ENCODE measurements at regions not wholly inside any gene's neighbourhood (a gene's known extent, or its start where the extent isn't known, plus 50 kb on each side); places are given as distances from the start of the nearest gene placed in this dataset.

DNA sequence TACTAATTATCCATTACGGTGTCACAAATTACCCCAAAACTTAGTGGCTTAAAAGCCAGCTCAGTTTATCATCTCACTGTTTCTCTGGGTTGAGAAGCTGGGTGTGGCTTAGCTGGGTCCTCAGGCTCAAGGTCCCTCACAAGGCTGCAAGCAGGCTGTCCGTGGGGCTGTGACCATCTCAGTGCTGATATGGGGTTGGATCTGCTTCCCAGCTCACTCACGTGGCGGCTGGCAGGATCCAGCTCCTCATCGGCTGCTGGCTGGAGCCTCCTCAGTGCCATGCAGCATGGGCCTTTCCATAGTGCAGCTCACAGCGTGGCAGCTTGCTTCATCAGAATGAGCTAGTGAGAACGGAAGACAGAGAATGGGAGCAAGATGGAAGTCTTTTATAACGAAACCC, 128.5 kb upstream of the CPEB4 start:
- H3K36me3 ChIP-seq (ENCODE audit: control insufficient read depth, insufficient read depth, low read length), result no peaks in the 10 kb centered on the region
- no peak overlapping the region for H3K4me3 ChIP-seq (ENCODE audit: low read depth, low read length)
- FAIRE-seq (no peak), DNase-seq (ENCODE audit: low read depth) (no peak)
- TF ChIP-seq, protein P1, sequence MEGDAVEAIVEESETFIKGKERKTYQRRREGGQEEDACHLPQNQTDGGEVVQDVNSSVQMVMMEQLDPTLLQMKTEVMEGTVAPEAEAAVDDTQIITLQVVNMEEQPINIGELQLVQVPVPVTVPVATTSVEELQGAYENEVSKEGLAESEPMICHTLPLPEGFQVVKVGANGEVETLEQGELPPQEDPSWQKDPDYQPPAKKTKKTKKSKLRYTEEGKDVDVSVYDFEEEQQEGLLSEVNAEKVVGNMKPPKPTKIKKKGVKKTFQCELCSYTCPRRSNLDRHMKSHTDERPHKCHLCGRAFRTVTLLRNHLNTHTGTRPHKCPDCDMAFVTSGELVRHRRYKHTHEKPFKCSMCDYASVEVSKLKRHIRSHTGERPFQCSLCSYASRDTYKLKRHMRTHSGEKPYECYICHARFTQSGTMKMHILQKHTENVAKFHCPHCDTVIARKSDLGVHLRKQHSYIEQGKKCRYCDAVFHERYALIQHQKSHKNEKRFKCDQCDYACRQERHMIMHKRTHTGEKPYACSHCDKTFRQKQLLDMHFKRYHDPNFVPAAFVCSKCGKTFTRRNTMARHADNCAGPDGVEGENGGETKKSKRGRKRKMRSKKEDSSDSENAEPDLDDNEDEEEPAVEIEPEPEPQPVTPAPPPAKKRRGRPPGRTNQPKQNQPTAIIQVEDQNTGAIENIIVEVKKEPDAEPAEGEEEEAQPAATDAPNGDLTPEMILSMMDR (IDR thresholded peaks at IDR 0.05; ENCODE audit: insufficient read depth, low read length, severe bottlenecking), result no peak
- H3K27me3 ChIP-seq (ENCODE audit: control insufficient read depth, insufficient read depth, low read length), result no peaks in the 10 kb centered on the region

DNA sequence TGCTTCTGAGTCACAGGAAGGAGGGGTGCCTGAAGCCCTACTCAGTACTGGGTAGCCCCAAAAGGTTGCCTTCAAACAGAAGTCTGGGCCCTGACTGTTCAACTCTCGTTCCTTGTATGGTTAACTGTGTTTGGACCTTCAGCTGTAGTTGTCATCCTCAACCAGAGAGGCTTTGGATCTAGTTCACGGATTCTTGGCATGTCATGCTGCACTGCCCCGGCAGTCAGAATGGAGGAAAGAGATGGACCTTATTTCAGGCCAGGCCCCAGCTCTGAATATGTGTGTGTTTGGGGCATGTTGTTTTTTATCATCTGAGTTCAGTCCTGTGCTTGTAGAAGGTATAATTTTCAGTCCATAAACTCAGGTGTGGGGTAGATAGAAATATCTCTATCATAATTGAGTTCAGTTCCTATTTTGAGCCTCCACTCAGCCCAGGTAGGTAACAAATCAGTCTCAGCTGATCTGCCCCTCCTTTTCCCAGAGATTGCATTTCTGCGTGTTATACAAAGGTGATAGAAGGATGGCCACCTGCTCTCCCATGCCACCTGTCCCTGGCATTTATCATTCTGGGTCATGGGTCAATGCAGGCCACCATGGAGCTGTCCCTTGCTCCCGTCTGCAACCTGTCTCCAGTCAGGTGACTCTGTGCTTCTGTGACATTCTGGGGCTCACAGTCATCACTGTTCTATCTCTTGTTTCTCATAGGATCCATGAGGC, 127.5 kb upstream of the CPEB4 start:
- Histone ChIP-seq H3K36me3 (ENCODE audit: control insufficient read depth, insufficient read depth, low read length) (no peaks in the 10 kb centered on the region), H3K27me3 (ENCODE audit: control insufficient read depth, insufficient read depth, low read length) (no peaks in the 10 kb centered on the region), H3K4me3 (ENCODE audit: low read depth, low read length) (no peak overlapping the region)
- TF ChIP-seq, protein P1 (IDR thresholded peaks at IDR 0.05; ENCODE audit: insufficient read depth, low read length, severe bottlenecking), result no peak
- no peak for FAIRE-seq
- no peak for DNase-seq (ENCODE audit: low read depth)

DNA sequence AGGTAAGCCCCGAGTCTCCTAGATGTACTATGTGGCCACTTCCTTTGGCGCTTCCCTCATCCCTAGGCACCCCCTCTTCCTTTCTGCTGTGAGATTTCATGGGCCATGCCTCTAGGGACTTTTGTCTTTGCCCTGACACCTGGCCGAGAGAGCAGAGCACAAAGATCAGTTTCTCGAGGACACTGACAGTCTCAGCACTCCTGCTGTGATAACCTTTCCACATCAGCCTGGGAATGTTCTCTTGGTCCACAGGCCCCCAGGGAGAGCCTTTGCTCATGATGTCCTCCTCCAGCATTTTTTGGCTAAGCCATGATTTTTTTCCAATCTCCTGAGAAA, 127.0 kb upstream of the CPEB4 start:
- TF ChIP-seq, protein P1 (IDR thresholded peaks at IDR 0.05; ENCODE audit: insufficient read depth, low read length, severe bottlenecking), result no peak
- no peaks in the 10 kb centered on the region for H3K27me3 ChIP-seq (ENCODE audit: control insufficient read depth, insufficient read depth, low read length)
- FAIRE-seq, result no peak

DNA sequence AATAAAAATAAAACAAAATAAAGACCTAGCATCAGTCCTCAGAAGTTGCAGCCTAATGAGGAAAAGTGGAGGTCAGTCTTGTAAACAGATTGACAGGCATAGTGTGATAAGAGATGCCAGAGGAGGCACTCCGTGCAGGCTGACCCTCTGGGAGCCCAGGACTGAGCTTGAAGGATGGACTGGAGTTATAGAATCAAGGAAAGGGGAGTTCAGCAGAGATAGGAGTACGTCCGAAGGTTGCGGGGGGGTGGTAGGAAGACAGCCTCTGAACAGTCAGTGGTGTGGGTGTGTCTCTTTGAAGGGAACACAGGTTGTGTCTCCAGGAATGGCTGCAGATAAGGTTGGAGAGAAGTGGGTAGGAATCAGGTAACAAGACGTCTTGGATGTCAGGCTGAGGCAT, 126.1 kb upstream of the CPEB4 start:
- no peaks in the 10 kb centered on the region for H3K36me3 ChIP-seq (ENCODE audit: control insufficient read depth, insufficient read depth, low read length)
- DNase-seq (ENCODE audit: low read depth) (no peak), FAIRE-seq (no peak)
- TF ChIP-seq, protein P1 (IDR thresholded peaks at IDR 0.05; ENCODE audit: insufficient read depth, low read length, severe bottlenecking), result no peak
- H3K4me3 ChIP-seq (ENCODE audit: low read depth, low read length), result no peak overlapping the region
- H3K27me3 ChIP-seq (ENCODE audit: control insufficient read depth, insufficient read depth, low read length), result no peaks in the 10 kb centered on the region

More for the DNA sequence above, 127.0 kb upstream of the CPEB4 start:
- no peaks in the 10 kb centered on the region for H3K36me3 ChIP-seq (ENCODE audit: control insufficient read depth, insufficient read depth, low read length)
- no peak overlapping the region for H3K4me3 ChIP-seq (ENCODE audit: low read depth, low read length)
- DNase-seq (ENCODE audit: low read depth), result no peak

DNA sequence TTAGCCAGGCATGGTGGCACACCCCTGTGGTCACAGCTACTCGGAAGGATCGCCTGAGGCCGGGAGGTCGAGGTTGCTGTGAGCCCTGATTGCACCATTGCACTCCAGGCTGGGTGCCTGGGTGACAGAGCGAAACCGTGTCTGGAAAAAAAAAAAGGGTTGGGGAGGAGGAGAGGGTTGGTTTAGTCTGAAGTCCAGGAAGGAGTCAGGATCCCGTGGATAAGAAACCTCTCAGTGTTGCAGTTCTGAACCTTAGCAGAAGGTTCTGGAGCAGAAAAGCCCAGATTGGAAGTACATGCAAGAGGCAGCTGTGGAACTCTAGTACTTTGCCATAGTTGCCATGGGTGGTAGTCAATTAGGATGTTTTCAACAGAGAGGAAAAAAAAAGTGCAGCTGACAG, 125.2 kb upstream of the CPEB4 start:
- Histone ChIP-seq H3K36me3 (ENCODE audit: control insufficient read depth, insufficient read depth, low read length) (no peaks in the 10 kb centered on the region), H3K27me3 (ENCODE audit: control insufficient read depth, insufficient read depth, low read length) (no peaks in the 10 kb centered on the region), H3K4me3 (ENCODE audit: low read depth, low read length) (no peak overlapping the region)
- FAIRE-seq (no peak), DNase-seq (ENCODE audit: low read depth) (no peak)
- TF ChIP-seq, protein P1 (IDR thresholded peaks at IDR 0.05; ENCODE audit: insufficient read depth, low read length, severe bottlenecking), result no peak

DNA sequence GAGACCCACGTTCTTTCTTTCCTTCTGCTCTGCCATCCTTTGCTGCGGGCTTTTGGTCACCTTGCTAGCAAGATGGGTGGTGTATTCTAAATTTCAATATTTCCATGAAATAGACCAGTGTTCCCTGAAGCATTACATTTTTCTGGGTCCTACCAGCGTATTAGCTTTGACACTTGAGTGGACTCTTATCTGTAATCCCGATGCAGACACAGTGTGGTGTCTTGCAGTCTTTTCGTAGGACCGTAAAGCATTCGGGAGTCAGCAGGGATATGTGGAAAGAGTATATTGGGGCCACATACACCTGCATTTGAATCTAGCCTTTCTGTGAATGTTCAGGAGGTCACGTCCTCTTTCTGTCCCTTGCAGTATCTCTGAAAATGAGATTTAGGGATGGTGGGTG, 124.7 kb upstream of the CPEB4 start:
- FAIRE-seq, result no peak
- DNase-seq (ENCODE audit: low read depth), result no peak
- H3K27me3 ChIP-seq (ENCODE audit: control insufficient read depth, insufficient read depth, low read length), result no peaks in the 10 kb centered on the region
- no peak overlapping the region for H3K4me3 ChIP-seq (ENCODE audit: low read depth, low read length)
- H3K36me3 ChIP-seq (ENCODE audit: control insufficient read depth, insufficient read depth, low read length), result no peaks in the 10 kb centered on the region
- TF ChIP-seq, protein P1 (IDR thresholded peaks at IDR 0.05; ENCODE audit: insufficient read depth, low read length, severe bottlenecking), result no peak
